ENCODE measurements at regions not wholly inside any gene's neighbourhood (a gene's known extent, or its start where the extent isn't known, plus 50 kb on each side); places are given as distances from the start of the nearest gene placed in this dataset.

- TF ChIP-seq CTCF (IDR thresholded peaks at IDR 0.05; ENCODE audit: low read depth, low read length, poor library complexity, severe bottlenecking): no peak
- TF ChIP-seq EZH2phosphoT487 (IDR thresholded peaks at IDR 0.05; ENCODE audit: borderline replicate concordance, low read length): no peak
These were observed 113.4 kb upstream of the BCL6 start for GRCh38 chr3:187858711-187859110.
